OCI-LY7 (cell line): ENCODE measurements at regions not wholly inside any gene's neighbourhood (a gene's known extent, or its start where the extent isn't known, plus 50 kb on each side); places are given as distances from the start of the nearest gene placed in this dataset.

Experiments used
- BruUV-seq: library from RNA; stranded (reverse); fragments of 400-500 nt; replicated peaks from 2 replicates; lab custom pipeline; 2021; lab: Mats Ljungman, UMichigan
- CTCF ChIA-PET: fragments of 300-600 bp; sonication (Branson Sonifier 250); formaldehyde crosslinking; loops from one replicate; lab custom pipeline; 2022; ENCODE audit warnings: antibody characterized with exemption; ENCODE audit not compliant: unreplicated experiment; lab: Charles Lee
- POLR2A ChIA-PET: fragments of 300-600 bp; sonication (Branson Sonifier 250); formaldehyde crosslinking; loops from one replicate; lab custom pipeline; 2022; ENCODE audit warnings: antibody characterized with exemption; lab: Charles Lee
- DNase-seq: peaks from one replicate; pipeline ENCODE4 v3.0.0-alpha.2; 2015; ENCODE audit warnings: low spot score
- H2AFZ ChIP-seq: fragments of 200-600 bp; sonication (generic), shearing (Covaris generic); 2 replicates; pipeline ENCODE4 v1.6.1; 2014; ENCODE audit warnings: mild to moderate bottlenecking, antibody characterized with exemption, low read length, moderate library complexity
- H3K27ac ChIP-seq: fragments of 200-600 bp; sonication (generic); 2 replicates; pipeline ENCODE4 v1.5.1; 2014; ENCODE audit warnings: mixed run types, low read depth, mild to moderate bottlenecking, moderate library complexity, low read length, inconsistent platforms; ENCODE audit not compliant: poor library complexity, severe bottlenecking
- H3K36me3 ChIP-seq: fragments of 200-600 bp; sonication (generic); 2 replicates; pipeline ENCODE4 v1.6.1; 2014; ENCODE audit warnings: mild to moderate bottlenecking, antibody characterized with exemption, low read length, moderate library complexity, mixed read lengths; ENCODE audit not compliant: insufficient read depth
- H3K4me1 ChIP-seq: fragments of 200-600 bp; sonication (generic); 2 replicates; pipeline ENCODE4 v1.5.1; 2014; ENCODE audit warnings: mild to moderate bottlenecking, low read length; ENCODE audit not compliant: insufficient read depth, poor library complexity, severe bottlenecking
- H3K4me2 ChIP-seq: fragments of 200-600 bp; sonication (generic); 2 replicates; pipeline ENCODE4 v1.6.1; 2014; ENCODE audit warnings: mild to moderate bottlenecking, low read length
- H3K4me3 ChIP-seq: fragments of 200-600 bp; sonication (generic); 2 replicates; pipeline ENCODE4 v1.5.1; 2014; ENCODE audit warnings: mild to moderate bottlenecking, low read depth, low read length; ENCODE audit not compliant: poor library complexity, severe bottlenecking
- H3K79me2 ChIP-seq: fragments of 200-600 bp; sonication (generic); 2 replicates; pipeline ENCODE4 v1.6.1; 2016; ENCODE audit warnings: low read depth, mild to moderate bottlenecking, low read length, moderate library complexity, mixed read lengths; ENCODE audit not compliant: insufficient read depth
- H3K9me2 ChIP-seq: fragments of 200-600 bp; sonication (generic); 2 replicates; pipeline ENCODE4 v1.6.1; 2016; ENCODE audit warnings: mild to moderate bottlenecking, low read length, mixed read lengths; ENCODE audit not compliant: insufficient read depth
- H3K9me3 ChIP-seq: fragments of 200-600 bp; sonication (generic); 2 replicates; pipeline ENCODE4 v1.6.1; 2014; ENCODE audit warnings: mild to moderate bottlenecking, mixed run types, low read length, mixed read lengths
- H4K20me1 ChIP-seq: fragments of 200-600 bp; sonication (generic); 2 replicates; pipeline ENCODE4 v1.6.1; 2014; ENCODE audit warnings: mild to moderate bottlenecking, antibody characterized with exemption, low read length, moderate library complexity, mixed read lengths; ENCODE audit not compliant: insufficient read depth
- EZH2phosphoT487 ChIP-seq: fragments of 200-600 bp; sonication (generic); IDR thresholded peaks from 2 replicates; pipeline ENCODE4 v1.6.1; 2018; ENCODE audit warnings: low read depth, borderline replicate concordance, mild to moderate bottlenecking, mixed run types, antibody characterized with exemption, low read length, moderate library complexity, mixed read lengths
- intact Hi-C: fragments of 100-400 bp; cut with micrococcal nuclease; formaldehyde crosslinking; loops from one replicate; pipeline ENCODE4 v1.10.0; 2022; ENCODE audit not compliant: unreplicated experiment
- TF ChIP-seq, protein P1 (sequence below): fragments of 200-600 bp; sonication (generic); conservative IDR thresholded peaks from 2 replicates; pipeline ENCODE4 v1.5.1; 2014; ENCODE audit warnings: mild to moderate bottlenecking, antibody characterized with exemption, low read length, moderate library complexity, mixed read lengths

DNA sequence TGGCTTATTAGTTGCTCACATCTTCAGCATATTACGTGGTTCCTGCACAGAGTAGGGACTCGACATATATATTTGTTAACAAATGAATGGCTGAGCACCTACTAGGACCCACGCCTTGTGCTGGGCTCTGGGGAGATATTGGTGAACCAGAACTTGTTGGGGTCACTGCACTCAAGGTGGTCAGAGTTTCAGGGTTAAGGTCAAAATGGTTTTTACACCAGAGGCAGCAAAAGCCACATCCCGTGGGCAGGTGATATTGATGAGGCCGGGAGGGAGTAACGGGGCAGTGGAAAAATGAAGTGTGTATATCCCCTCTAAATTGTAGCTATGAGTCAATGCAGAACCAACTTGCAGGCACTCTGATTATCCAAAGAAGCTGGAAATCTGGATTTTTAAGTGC lies 136.5 kb upstream of the KLF4 start:
- no peak overlapping the region for H3K4me3 ChIP-seq
- TF ChIP-seq, protein P1, sequence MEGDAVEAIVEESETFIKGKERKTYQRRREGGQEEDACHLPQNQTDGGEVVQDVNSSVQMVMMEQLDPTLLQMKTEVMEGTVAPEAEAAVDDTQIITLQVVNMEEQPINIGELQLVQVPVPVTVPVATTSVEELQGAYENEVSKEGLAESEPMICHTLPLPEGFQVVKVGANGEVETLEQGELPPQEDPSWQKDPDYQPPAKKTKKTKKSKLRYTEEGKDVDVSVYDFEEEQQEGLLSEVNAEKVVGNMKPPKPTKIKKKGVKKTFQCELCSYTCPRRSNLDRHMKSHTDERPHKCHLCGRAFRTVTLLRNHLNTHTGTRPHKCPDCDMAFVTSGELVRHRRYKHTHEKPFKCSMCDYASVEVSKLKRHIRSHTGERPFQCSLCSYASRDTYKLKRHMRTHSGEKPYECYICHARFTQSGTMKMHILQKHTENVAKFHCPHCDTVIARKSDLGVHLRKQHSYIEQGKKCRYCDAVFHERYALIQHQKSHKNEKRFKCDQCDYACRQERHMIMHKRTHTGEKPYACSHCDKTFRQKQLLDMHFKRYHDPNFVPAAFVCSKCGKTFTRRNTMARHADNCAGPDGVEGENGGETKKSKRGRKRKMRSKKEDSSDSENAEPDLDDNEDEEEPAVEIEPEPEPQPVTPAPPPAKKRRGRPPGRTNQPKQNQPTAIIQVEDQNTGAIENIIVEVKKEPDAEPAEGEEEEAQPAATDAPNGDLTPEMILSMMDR: no peak
- no peak for TF ChIP-seq EZH2phosphoT487
- no peak for DNase-seq
- BruUV-seq: no TSS peak
- H3K27ac ChIP-seq: no peak overlapping the region
- H3K79me2 ChIP-seq: no peaks in the 10 kb centered on the region
- H3K36me3 ChIP-seq: no peaks in the 10 kb centered on the region
- H3K9me3 ChIP-seq: no peaks in the 10 kb centered on the region
- intact Hi-C loops: no loop called here
- H3K4me1 ChIP-seq: no peaks in the 10 kb centered on the region
- POLR2A ChIA-PET: no interaction called here
- H2AFZ ChIP-seq: no peak overlapping the region
- no peaks in the 10 kb centered on the region for H4K20me1 ChIP-seq
- no peak overlapping the region for H3K4me2 ChIP-seq
- no peaks in the 10 kb centered on the region for H3K9me2 ChIP-seq
- CTCF ChIA-PET: no interaction called here

DNA sequence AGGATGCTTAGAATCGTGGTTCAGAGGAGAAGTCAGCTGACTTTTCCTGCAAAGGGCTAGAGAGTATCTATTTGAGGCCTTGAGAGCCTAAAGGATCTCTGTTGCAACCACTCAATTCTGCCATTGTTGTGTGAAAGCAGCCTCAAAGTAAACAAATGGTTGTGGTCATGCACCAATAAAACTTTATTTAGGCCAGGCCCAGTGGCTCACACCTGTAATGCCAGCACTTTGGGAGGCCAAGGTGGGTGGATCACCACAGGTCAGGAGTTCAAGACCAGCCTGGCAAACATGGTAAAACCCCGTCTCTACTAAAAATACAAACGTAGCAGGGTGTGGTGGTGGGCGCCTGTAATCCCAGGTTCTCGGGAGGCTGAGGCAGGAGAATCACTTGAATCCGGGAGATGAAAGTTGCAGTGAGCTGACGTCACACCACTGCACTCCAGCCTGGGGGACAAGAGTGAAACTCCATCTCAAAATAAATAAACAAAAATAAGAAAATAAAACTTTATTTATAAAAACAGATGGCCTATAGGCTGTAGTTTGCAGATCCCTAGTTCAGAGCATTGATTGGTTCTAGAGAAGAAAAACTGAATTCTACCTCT lies 135.9 kb upstream of the KLF4 start:
- Histone ChIP-seq H3K36me3 (no peaks in the 10 kb centered on the region), H3K9me2 (no peaks in the 10 kb centered on the region), H3K4me3 (no peak overlapping the region), H3K4me2 (no peak overlapping the region), H2AFZ (no peak overlapping the region), H3K27ac (no peak overlapping the region), H3K4me1 (no peaks in the 10 kb centered on the region), H3K79me2 (no peaks in the 10 kb centered on the region), H3K9me3 (no peaks in the 10 kb centered on the region), H4K20me1 (no peaks in the 10 kb centered on the region)
- intact Hi-C loops: no loop called here
- no peak for DNase-seq
- ChIA-PET POLR2A (no interaction called here), CTCF (no interaction called here)
- BruUV-seq: no TSS peak
- TF ChIP-seq EZH2phosphoT487: no peak
- TF ChIP-seq, protein P1: no peak

DNA sequence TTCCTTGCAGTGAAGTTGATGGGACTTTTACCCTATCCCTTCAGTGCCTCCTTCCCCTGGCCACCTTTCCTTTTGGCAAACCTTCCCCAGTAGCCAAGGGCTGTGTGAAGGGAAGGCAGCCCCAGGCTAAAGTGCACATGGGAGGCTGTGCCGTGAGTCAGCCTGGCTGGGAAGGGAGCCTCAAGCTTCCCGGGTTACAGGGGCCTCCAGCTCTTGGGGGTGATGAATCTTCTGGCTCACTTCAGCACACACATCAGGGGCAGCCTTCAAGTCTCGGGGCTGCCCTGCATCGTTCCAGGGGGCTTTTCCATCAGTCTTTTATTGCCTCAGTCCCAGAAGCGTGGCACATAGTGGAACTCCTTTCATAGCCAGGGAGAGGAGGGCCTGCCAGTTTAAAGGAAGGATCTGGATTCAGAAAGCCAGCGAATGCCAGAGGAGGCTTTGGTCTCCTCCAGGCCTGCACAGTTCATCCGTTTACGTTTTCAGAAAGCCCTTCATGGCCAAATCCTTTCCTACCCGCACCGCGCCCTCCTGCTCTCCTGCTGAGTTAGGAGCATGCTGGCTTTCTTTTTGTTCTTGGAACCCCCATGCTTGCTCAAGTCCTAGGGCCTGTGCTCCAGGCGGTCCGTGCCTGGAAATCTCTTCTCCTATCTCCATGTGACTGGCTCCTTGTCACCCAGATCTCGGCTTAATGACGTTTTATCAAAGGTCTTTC lies 134.8 kb upstream of the KLF4 start:
- no TSS peak for BruUV-seq
- H3K4me2 ChIP-seq: no peak overlapping the region
- H3K4me3 ChIP-seq: no peak overlapping the region
- POLR2A ChIA-PET: no interaction called here
- no peaks in the 10 kb centered on the region for H3K9me3 ChIP-seq
- H3K9me2 ChIP-seq: no peaks in the 10 kb centered on the region
- H3K79me2 ChIP-seq: no peaks in the 10 kb centered on the region
- H2AFZ ChIP-seq: no peak overlapping the region
- no peaks in the 10 kb centered on the region for H3K36me3 ChIP-seq
- no peak for DNase-seq
- TF ChIP-seq EZH2phosphoT487: no peak
- TF ChIP-seq, protein P1: no peak
- H3K4me1 ChIP-seq: no peaks in the 10 kb centered on the region
- H4K20me1 ChIP-seq: no peaks in the 10 kb centered on the region
- intact Hi-C loops: no loop called here
- H3K27ac ChIP-seq: no peak overlapping the region
- CTCF ChIA-PET: no interaction called here
